ENCODE measurements at regions not wholly inside any gene's neighbourhood (a gene's known extent, or its start where the extent isn't known, plus 50 kb on each side); places are given as distances from the start of the nearest gene placed in this dataset.

DNA sequence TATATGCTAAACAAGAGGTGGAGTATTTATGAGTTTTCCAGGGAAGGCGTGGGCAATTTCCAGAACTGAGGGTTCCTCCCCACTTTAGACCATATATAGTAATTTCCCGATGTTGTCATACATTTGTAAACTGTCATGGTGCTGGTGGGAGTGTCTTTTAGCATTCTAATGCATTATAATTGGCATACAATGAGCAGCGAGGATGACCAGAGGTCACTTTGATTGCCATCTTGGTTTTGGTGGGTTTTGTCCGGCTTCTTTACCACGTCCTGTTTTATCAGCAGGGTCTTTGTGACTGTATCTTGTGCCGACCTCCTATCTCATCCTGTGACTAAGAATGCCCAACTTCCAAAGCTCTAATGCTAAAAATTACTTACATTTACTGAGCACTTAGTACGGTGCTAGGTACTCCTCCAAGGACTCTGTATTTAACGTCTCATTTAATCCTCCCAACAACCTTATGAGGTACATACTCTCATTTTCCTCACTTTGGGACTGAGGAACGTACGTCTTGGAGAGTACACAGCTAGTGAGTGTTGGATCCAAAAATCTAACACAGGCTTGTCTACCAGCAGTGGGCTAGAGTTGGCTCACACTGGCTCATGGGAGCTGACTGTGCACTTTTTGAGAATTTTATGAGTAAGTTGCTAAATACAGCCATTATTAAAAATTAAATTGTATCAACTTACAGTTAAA lies 144.8 kb upstream of the NEBL start:
- POLR2A ChIA-PET (ENCODE audit: partially characterized antibody): interaction anchor here (1.1 kb wide), 1 partner anchor 10 kb away, joined by 3 read pairs; no protein-coding TSS in a partner anchor
- H2BK12ac ChIP-seq (ENCODE audit: low read depth, low read length): no peak overlapping the region
- H3K9me3 ChIP-seq (ENCODE audit: insufficient read depth in 2 of 2, low read depth in 1 of 2, low read length in 1 of 2): no peaks in the 10 kb centered on the region
- no peak overlapping the region for H2BK15ac ChIP-seq (ENCODE audit: low read length)
- no peak overlapping the region for H3K14ac ChIP-seq (ENCODE audit: insufficient read length)
- H2BK5ac ChIP-seq (ENCODE audit: low read depth, low read length): no peak overlapping the region
- no peak overlapping the region for H2AK5ac ChIP-seq (ENCODE audit: low read depth, low read length)
- no peak overlapping the region for H3K4ac ChIP-seq (replicated peaks; ENCODE audit: insufficient read length, low read depth, low read length)
- no peaks in the 10 kb centered on the region for H3K36me3 ChIP-seq (ENCODE audit: control insufficient read depth in 2 of 4, insufficient read depth in 4 of 4, low read length in 3 of 4)
- H3K79me1 ChIP-seq (ENCODE audit: low read depth, low read length): no peaks in the 10 kb centered on the region; the same call in 1 of the 2 replicates
- no peaks in the 10 kb centered on the region for H3K79me2 ChIP-seq (ENCODE audit: control insufficient read depth in 1 of 2, insufficient read depth in 2 of 2, low read length in 2 of 2)
- H4K91ac ChIP-seq (replicated peaks; ENCODE audit: insufficient read length, low read length): no peak overlapping the region
- WGBS, 2 experiments (ENCODE audit: extremely low coverage in 1 of 2, insufficient coverage in 1 of 2, insufficient read length in 1 of 2, insufficient replicate concordance in 2 of 2, low coverage in 1 of 2, low lambda C conversion rate in 2 of 2, missing lambda C conversion rate in 1 of 2): 92% methylated on average over 10 of the region's 10 CpGs; no CpG with 5 or more reads in 1 of the 2 experiments
- H3K27me3 ChIP-seq (replicated peaks in 1 of 4; ENCODE audit: control insufficient read depth in 3 of 4, extremely low read depth in 1 of 4, insufficient read depth in 3 of 4, low read length in 3 of 4): no peaks in the 10 kb centered on the region
- CTCF ChIA-PET (ENCODE audit: partially characterized antibody): interaction anchor here (0.5 to 1.6 kb wide), 4 partner anchors 15 to 1144 kb away, joined by 3 to 4 read pairs (median 3); no protein-coding TSS in a partner anchor
- H2AFZ ChIP-seq (ENCODE audit: low read length): no peak overlapping the region
- H3K56ac ChIP-seq (replicated peaks; ENCODE audit: insufficient read length, low read depth, low read length): no peak overlapping the region
- TF ChIP-seq GTF2F1 (IDR thresholded peaks at IDR 0.05; ENCODE audit: borderline replicate concordance, low read depth, low read length) (no peak), PHF8 (conservative IDR thresholded peaks at IDR 0.05; ENCODE audit: low read depth, low read length) (no peak), SP1 (IDR thresholded peaks at IDR 0.05; ENCODE audit: low read depth, low read length) (no peak), CBX5 (IDR thresholded peaks at IDR 0.05; ENCODE audit: low read depth, low read length) (no peak), CREB1 (IDR thresholded peaks at IDR 0.05) (no peak), MAFK (IDR thresholded peaks at IDR 0.05; ENCODE audit: low read depth, low read length) (no peak), FOSL1 (IDR thresholded peaks at IDR 0.05; ENCODE audit: insufficient read depth, low read depth, low read length) (no peak), JUN (IDR thresholded peaks at IDR 0.05; ENCODE audit: low read depth, low read length) (no peak)
- FAIRE-seq (no peak), DNase-seq (ENCODE audit: low read depth in 1 of 2, low spot score in 2 of 2) (no peak)
- H3K27ac ChIP-seq (ENCODE audit: low read depth, low read length): no peak overlapping the region
- no peak overlapping the region for H3K4me3 ChIP-seq (ENCODE audit: extremely low read depth in 1 of 4, insufficient read depth in 2 of 4, low read depth in 3 of 4, low read length in 4 of 4)
- no peak overlapping the region for H4K5ac ChIP-seq (ENCODE audit: insufficient read length, low read depth, low read length)
- H3K4me2 ChIP-seq (ENCODE audit: insufficient read depth in 1 of 2, low read depth in 2 of 2, low read length in 2 of 2): no peak overlapping the region
- H3K4me1 ChIP-seq (replicated peaks in 1 of 4; ENCODE audit: control insufficient read depth in 3 of 4, insufficient read depth in 4 of 4, low read length in 3 of 4): no peaks in the 10 kb centered on the region
- H3K23me2 ChIP-seq (ENCODE audit: low read depth, low read length): no peaks in the 10 kb centered on the region
- no peak overlapping the region for H3K9ac ChIP-seq (replicated peaks in 1 of 4; ENCODE audit: extremely low read depth in 1 of 4, low read depth in 3 of 4, low read length in 3 of 4)
- no peak overlapping the region for H4K8ac ChIP-seq (ENCODE audit: extremely low read depth, insufficient read depth, low read length)
- H4K20me1 ChIP-seq (replicated peaks in 1 of 2; ENCODE audit: control insufficient read depth in 1 of 2, insufficient read depth in 2 of 2, low read length in 2 of 2): no peaks in the 10 kb centered on the region
- H2BK20ac ChIP-seq (ENCODE audit: low read length): no peak overlapping the region
- H2BK120ac ChIP-seq (replicated peaks; ENCODE audit: low read depth, low read length): no peak overlapping the region
- no peak overlapping the region for H3K23ac ChIP-seq (ENCODE audit: insufficient read length)
- no peak overlapping the region for H3K18ac ChIP-seq (ENCODE audit: extremely low read depth, low read length)
